Nephron (organoid): ENCODE measurements at regions not wholly inside any gene's neighbourhood (a gene's known extent, or its start where the extent isn't known, plus 50 kb on each side); places are given as distances from the start of the nearest gene placed in this dataset.
A peak's percentile ranks its signal among the peaks of the same experiment; 100 is the strongest.

Experiments used
- H3K27ac Mint-ChIP-seq, 3 experiments: 2 replicates each; pipeline ENCODE4 v1.8.0; 2020; ENCODE audit warnings: mixed read lengths in 3 of 3, mild to moderate bottlenecking in 2 of 3, moderate library complexity in 1 of 3
- H3K27me3 Mint-ChIP-seq: 2 replicates; pipeline ENCODE4 v1.8.0; 2021; ENCODE audit warnings: low read depth, mild to moderate bottlenecking, moderate library complexity, mixed read lengths
- H3K36me3 Mint-ChIP-seq: 2 replicates; pipeline ENCODE4 v1.8.0; 2020; ENCODE audit warnings: low read depth, mixed read lengths
- H3K4me1 Mint-ChIP-seq: 2 replicates; pipeline ENCODE4 v1.8.0; 2020; ENCODE audit warnings: mixed read lengths
- H3K4me3 Mint-ChIP-seq, 3 experiments: 2 replicates each; pipeline ENCODE4 v1.8.0; 2020; ENCODE audit warnings: mild to moderate bottlenecking in 3 of 3, mixed read lengths in 3 of 3, moderate library complexity in 2 of 3
- H3K9me3 Mint-ChIP-seq: 2 replicates; pipeline ENCODE4 v1.8.0; 2020; ENCODE audit warnings: mixed read lengths
- CTCF ChIP-seq, 3 experiments: fragments of 200-600 bp; sonication (generic); IDR thresholded peaks; one replicate each; pipeline ENCODE4 v1.5.0; 2021; ENCODE audit warnings: antibody characterized with exemption in 3 of 3; ENCODE audit not compliant: unreplicated experiment in 3 of 3

DNA sequence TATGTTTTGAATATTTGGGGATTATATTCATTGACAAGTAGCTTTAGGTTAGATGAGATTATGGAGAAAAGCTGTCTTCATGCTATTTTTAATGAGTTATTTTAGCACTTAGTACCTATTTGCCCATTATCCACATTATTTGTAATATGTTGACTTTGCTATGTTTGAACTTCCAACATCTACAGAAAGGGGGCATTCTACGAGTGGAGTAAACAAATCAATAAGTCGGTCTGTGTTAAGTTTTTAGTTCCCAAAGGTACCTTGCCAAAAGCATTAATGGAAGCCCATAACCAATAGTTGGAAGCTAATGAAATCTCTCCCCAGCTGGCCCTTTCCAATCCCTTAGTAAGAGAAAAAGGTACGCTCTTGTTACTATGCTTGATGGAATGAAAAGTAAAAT lies 250.0 kb upstream of the E2F7 start:
- no peaks in the 10 kb centered on the region for H3K9me3 Mint-ChIP-seq
- H3K27me3 Mint-ChIP-seq: no peaks in the 10 kb centered on the region
- no peak overlapping the region for H3K4me3 Mint-ChIP-seq
- no peak overlapping the region for H3K27ac Mint-ChIP-seq
- no peaks in the 10 kb centered on the region for H3K36me3 Mint-ChIP-seq
- no peak for TF ChIP-seq CTCF (IDR thresholded peaks at IDR 0.05; ENCODE audit: unreplicated experiment in 3 of 3)
- peaks cover 26% of the 10 kb centered on the region for H3K4me1 Mint-ChIP-seq

- H3K27me3 Mint-ChIP-seq: no peaks in the 10 kb centered on the region
- no peak for TF ChIP-seq CTCF (IDR thresholded peaks at IDR 0.05; ENCODE audit: unreplicated experiment in 3 of 3)
- no peaks in the 10 kb centered on the region for H3K9me3 Mint-ChIP-seq
- H3K36me3 Mint-ChIP-seq: no peaks in the 10 kb centered on the region
- H3K27ac Mint-ChIP-seq: no peak overlapping the region
- H3K4me1 Mint-ChIP-seq: peaks cover 26% of the 10 kb centered on the region
- H3K4me3 Mint-ChIP-seq: no peak overlapping the region
These were observed 249.1 kb upstream of the E2F7 start for GRCh38 chr12:77314378-77315052.

DNA sequence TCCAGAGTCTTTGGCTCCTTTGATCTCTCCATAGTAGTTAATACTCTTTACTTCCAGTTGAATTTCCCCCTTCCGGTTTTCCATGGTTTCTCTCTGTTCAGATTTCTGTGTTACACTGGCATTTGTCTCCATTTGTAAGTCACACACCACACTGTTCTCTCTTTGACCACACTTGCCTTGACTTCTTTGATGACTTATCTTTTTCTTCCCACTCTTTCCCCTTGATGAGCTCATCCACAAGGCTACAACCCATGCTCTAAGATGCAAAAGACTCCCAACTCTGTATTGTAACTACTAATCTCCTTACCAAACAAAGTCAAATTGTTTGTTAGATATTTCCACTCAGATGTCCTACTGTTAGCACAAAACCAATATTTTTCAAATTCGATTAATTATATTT lies 242.7 kb upstream of the E2F7 start:
- no peak for TF ChIP-seq CTCF (IDR thresholded peaks at IDR 0.05; ENCODE audit: unreplicated experiment in 3 of 3)
- H3K4me1 Mint-ChIP-seq: peaks cover 14% of the 10 kb centered on the region
- no peaks in the 10 kb centered on the region for H3K27me3 Mint-ChIP-seq
- no peak overlapping the region for H3K4me3 Mint-ChIP-seq
- no peaks in the 10 kb centered on the region for H3K36me3 Mint-ChIP-seq
- no peak overlapping the region for H3K27ac Mint-ChIP-seq
- peaks cover 2% of the 10 kb centered on the region for H3K9me3 Mint-ChIP-seq

GRCh38 chr12:77300811-77301210 lies 235.4 kb upstream of the E2F7 start:
- Mint-ChIP-seq H3K27ac (peak overlapping the region in 1 of 3 experiments; percentile 75), H3K27me3 (no peaks in the 10 kb centered on the region), H3K4me1 (peaks cover 27% of the 10 kb centered on the region), H3K36me3 (no peaks in the 10 kb centered on the region), H3K4me3 (no peak overlapping the region), H3K9me3 (peaks cover 4% of the 10 kb centered on the region)
- no peak for TF ChIP-seq CTCF (IDR thresholded peaks at IDR 0.05; ENCODE audit: unreplicated experiment in 3 of 3)

DNA sequence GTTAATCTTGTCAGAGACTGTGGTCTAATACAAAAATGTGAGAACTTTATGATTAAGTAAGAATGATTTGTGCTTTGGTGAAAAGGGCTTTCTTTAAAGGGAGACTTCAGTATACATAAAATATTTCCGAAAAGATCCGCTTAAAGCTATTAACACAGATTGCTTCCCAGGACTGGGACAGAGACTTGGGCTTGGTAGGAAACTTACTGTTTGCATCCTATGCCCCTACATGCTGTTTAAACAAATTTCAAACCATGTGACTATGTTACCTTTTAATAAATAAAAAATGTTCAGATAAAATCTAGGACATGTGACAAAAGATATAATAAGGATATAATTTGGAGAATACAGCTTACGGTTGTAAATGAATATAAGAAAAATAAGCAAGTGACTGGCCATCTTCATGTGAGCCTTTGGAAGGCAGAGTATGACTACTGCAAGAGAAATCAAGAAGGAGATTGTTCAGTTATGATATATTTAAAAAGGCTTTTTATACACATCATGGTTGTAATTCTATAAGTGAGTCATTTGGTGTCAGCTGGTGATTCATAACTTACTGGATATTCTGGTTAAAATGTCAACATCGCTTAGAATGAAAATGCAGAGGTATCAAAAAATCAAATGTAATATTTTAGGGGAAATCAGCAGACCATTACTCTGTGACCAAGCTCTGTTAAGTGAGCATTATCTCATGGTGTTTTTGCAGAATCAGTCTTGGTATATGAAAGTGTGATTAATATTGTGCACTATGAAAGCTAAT lies 234.7 kb upstream of the E2F7 start:
- Mint-ChIP-seq H3K4me1 (peaks cover 27% of the 10 kb centered on the region), H3K27me3 (no peaks in the 10 kb centered on the region), H3K4me3 (no peak overlapping the region), H3K27ac (peak overlapping the region in 1 of 3 experiments; percentile 75), H3K36me3 (no peaks in the 10 kb centered on the region), H3K9me3 (peaks cover 4% of the 10 kb centered on the region)
- no peak for TF ChIP-seq CTCF (IDR thresholded peaks at IDR 0.05; ENCODE audit: unreplicated experiment in 3 of 3)
